Breast epithelium (tissue), 4 donors: ENCODE measurements at regions not wholly inside any gene's neighbourhood (a gene's known extent, or its start where the extent isn't known, plus 50 kb on each side); places are given as distances from the start of the nearest gene placed in this dataset.

Experiments
- DNase-seq, 2 donors: peaks; one replicate each; pipeline ENCODE4 v3.0.0-alpha.2; 2019; ENCODE audit warnings: low spot score in 2 of 2
- H3K27ac ChIP-seq, 2 donors: fragments of 200-600 bp; sonication (generic) in 1 of 2; one replicate each; pipeline ENCODE4 v1.5.1; 2016 to 2019; ENCODE audit warnings: mild to moderate bottlenecking in 1 of 2
- H3K27me3 ChIP-seq, 2 donors: fragments of 200-600 bp; sonication (generic) in 1 of 2; one replicate each; pipeline versions ENCODE4 v1.5.1 to v1.6.0; 2017 to 2019; ENCODE audit warnings: control low read depth in 1 of 2, mild to moderate bottlenecking in 1 of 2
- H3K36me3 ChIP-seq: fragments of 200-600 bp; one replicate; pipeline ENCODE4 v1.5.1; 2019
- H3K4me1 ChIP-seq, 2 donors: fragments of 200-600 bp; sonication (generic); one replicate each; pipeline ENCODE4 v1.5.1; 2016 to 2019; ENCODE audit warnings: control low read depth in 1 of 2
- H3K4me3 ChIP-seq, 3 donors: fragments of 200-600 bp; sonication (generic); 1 replicate in 2 of 3; 2 replicates in 1 of 3; pipeline ENCODE4 v1.5.1; 2016 to 2019; ENCODE audit warnings: mild to moderate bottlenecking in 3 of 3, moderate library complexity in 2 of 3
- H3K9me3 ChIP-seq, 2 donors: fragments of 200-600 bp; sonication (generic) in 1 of 2; one replicate each; pipeline ENCODE4 v1.5.1; 2016 to 2019; ENCODE audit warnings: control low read depth in 1 of 2
- CTCF ChIP-seq, 3 donors: fragments of 450-650 bp; IDR thresholded peaks; one replicate each; pipeline ENCODE4 v1.5.1; 2016 to 2017; ENCODE audit warnings: antibody characterized with exemption in 3 of 3, mild to moderate bottlenecking in 3 of 3, moderate library complexity in 3 of 3
- POLR2A ChIP-seq: fragments of 450-650 bp; IDR thresholded peaks from one replicate; pipeline ENCODE4 v1.6.1; 2016; ENCODE audit warnings: antibody characterized with exemption, mild to moderate bottlenecking, moderate library complexity
- POLR2AphosphoS5 ChIP-seq, 3 donors: sonication (generic); formaldehyde crosslinking; IDR thresholded peaks; one replicate each; pipeline ENCODE4 v1.6.1; 2017; ENCODE audit warnings: antibody characterized with exemption in 3 of 3
- intact Hi-C: fragments of 100-400 bp; cut with DNase I; formaldehyde crosslinking; loops from one replicate; pipeline ENCODE4 v1.15.1; 2023; ENCODE audit warnings: low total_unique reads

- H3K4me3 ChIP-seq = peak overlapping the region in 2 of 3 donors; percentile 76 to 79
- peak overlapping the region; percentile 97 for H3K27ac ChIP-seq
- no peak for DNase-seq
- no peaks in the 10 kb centered on the region for H3K36me3 ChIP-seq
- intact Hi-C loops = no loop called here
- no peaks in the 10 kb centered on the region for H3K9me3 ChIP-seq
- TF ChIP-seq POLR2A = no peak
- TF ChIP-seq CTCF (IDR thresholded peaks at IDR 0.05) = no peak
- no peak for TF ChIP-seq POLR2AphosphoS5 (IDR thresholded peaks at IDR 0.05)
- H3K4me1 ChIP-seq = peaks cover 0 to 10% of the 10 kb centered on the region in 2 donors
- H3K27me3 ChIP-seq = no peaks in the 10 kb centered on the region
These were observed 70.5 kb upstream of the MAP4 start for GRCh38 chr3:48086705-48087104.

GRCh38 chr3:48084929-48085328 is 68.7 kb upstream of the MAP4 start:
- no peak for DNase-seq
- H3K27me3 ChIP-seq = no peaks in the 10 kb centered on the region
- no peaks in the 10 kb centered on the region for H3K36me3 ChIP-seq
- H3K9me3 ChIP-seq = no peaks in the 10 kb centered on the region
- TF ChIP-seq POLR2AphosphoS5 (IDR thresholded peaks at IDR 0.05) = no peak
- TF ChIP-seq CTCF (IDR thresholded peaks at IDR 0.05) = no peak
- TF ChIP-seq POLR2A = no peak
- peaks cover 0 to 10% of the 10 kb centered on the region in 2 donors for H3K4me1 ChIP-seq
- peak overlapping the region; percentile 39 to 97 for H3K27ac ChIP-seq
- H3K4me3 ChIP-seq = no peak overlapping the region
- intact Hi-C loops = no loop called here

- peaks cover 0 to 10% of the 10 kb centered on the region in 2 donors for H3K4me1 ChIP-seq
- no peak for DNase-seq
- no peak overlapping the region for H3K4me3 ChIP-seq
- intact Hi-C loops = no loop called here
- no peak for TF ChIP-seq POLR2A
- no peak for TF ChIP-seq CTCF (IDR thresholded peaks at IDR 0.05)
- no peak for TF ChIP-seq POLR2AphosphoS5 (IDR thresholded peaks at IDR 0.05)
- H3K36me3 ChIP-seq = no peaks in the 10 kb centered on the region
- peak overlapping the region in 1 of 2 donors; percentile 97 for H3K27ac ChIP-seq
- H3K27me3 ChIP-seq = no peaks in the 10 kb centered on the region
- H3K9me3 ChIP-seq = no peaks in the 10 kb centered on the region
These were observed 68.0 kb upstream of the MAP4 start for GRCh38 chr3:48084170-48084569.

- Histone ChIP-seq H3K9me3 (no peaks in the 10 kb centered on the region), H3K4me3 (no peak overlapping the region), H3K27me3 (no peaks in the 10 kb centered on the region), H3K27ac (no peak overlapping the region), H3K4me1 (peaks cover 0 to 10% of the 10 kb centered on the region in 2 donors), H3K36me3 (no peaks in the 10 kb centered on the region)
- no peak for TF ChIP-seq CTCF (IDR thresholded peaks at IDR 0.05)
- no peak for TF ChIP-seq POLR2AphosphoS5 (IDR thresholded peaks at IDR 0.05)
- TF ChIP-seq POLR2A = no peak
- no peak for DNase-seq
- intact Hi-C loops = no loop called here
These were observed 66.5 kb upstream of the MAP4 start for GRCh38 chr3:48082580-48083184.

- TF ChIP-seq POLR2A = no peak
- TF ChIP-seq POLR2AphosphoS5 (IDR thresholded peaks at IDR 0.05) = no peak
- intact Hi-C loops = no loop called here
- H3K4me3 ChIP-seq = no peak overlapping the region
- H3K27me3 ChIP-seq = no peaks in the 10 kb centered on the region
- no peaks in the 10 kb centered on the region for H3K4me1 ChIP-seq
- H3K27ac ChIP-seq = no peak overlapping the region
- DNase-seq = no peak
- no peaks in the 10 kb centered on the region for H3K36me3 ChIP-seq
- no peaks in the 10 kb centered on the region for H3K9me3 ChIP-seq
These were observed 61.6 kb upstream of the MAP4 start for GRCh38 chr3:48077815-48078214.
